ENCODE measurements at regions not wholly inside any gene's neighbourhood (a gene's known extent, or its start where the extent isn't known, plus 50 kb on each side); places are given as distances from the start of the nearest gene placed in this dataset.

DNA sequence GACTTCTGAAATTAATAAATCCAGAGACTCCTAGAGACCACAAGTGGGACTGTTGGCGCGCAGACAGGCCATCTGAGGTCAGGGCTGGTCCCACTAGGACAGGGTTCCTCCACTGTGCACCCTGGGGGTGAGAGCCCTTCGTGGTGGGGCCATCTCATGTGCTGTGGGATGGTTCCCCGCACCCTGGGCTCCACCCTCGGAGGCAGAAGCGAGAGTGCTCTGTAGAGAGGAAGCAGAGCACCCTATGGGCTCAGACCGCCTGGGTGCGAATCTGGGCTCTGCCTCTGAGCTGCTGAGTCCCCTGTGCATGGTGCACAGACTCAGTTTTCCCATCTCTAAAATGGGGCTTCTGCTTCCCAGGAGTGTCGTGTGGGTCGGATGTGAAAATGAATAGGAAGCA, 227.3 kb downstream of the NPHP4 start:
- TF ChIP-seq, protein P1, sequence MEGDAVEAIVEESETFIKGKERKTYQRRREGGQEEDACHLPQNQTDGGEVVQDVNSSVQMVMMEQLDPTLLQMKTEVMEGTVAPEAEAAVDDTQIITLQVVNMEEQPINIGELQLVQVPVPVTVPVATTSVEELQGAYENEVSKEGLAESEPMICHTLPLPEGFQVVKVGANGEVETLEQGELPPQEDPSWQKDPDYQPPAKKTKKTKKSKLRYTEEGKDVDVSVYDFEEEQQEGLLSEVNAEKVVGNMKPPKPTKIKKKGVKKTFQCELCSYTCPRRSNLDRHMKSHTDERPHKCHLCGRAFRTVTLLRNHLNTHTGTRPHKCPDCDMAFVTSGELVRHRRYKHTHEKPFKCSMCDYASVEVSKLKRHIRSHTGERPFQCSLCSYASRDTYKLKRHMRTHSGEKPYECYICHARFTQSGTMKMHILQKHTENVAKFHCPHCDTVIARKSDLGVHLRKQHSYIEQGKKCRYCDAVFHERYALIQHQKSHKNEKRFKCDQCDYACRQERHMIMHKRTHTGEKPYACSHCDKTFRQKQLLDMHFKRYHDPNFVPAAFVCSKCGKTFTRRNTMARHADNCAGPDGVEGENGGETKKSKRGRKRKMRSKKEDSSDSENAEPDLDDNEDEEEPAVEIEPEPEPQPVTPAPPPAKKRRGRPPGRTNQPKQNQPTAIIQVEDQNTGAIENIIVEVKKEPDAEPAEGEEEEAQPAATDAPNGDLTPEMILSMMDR (IDR thresholded peaks at IDR 0.05; ENCODE audit: low read depth, low read length, poor library complexity, severe bottlenecking), result no peak
- no peak for TF ChIP-seq EZH2phosphoT487 (IDR thresholded peaks at IDR 0.05; ENCODE audit: borderline replicate concordance, low read length)

All from DOHH2 (cell line).